GM21619 (cell line): ENCODE measurements at regions not wholly inside any gene's neighbourhood (a gene's known extent, or its start where the extent isn't known, plus 50 kb on each side); places are given as distances from the start of the nearest gene placed in this dataset.

Experiments used
- ATAC-seq: cut with Tn5 transposase; IDR thresholded peaks from one replicate; pipeline ENCODE4 v1.9.1; 2021; ENCODE audit not compliant: unreplicated experiment

DNA sequence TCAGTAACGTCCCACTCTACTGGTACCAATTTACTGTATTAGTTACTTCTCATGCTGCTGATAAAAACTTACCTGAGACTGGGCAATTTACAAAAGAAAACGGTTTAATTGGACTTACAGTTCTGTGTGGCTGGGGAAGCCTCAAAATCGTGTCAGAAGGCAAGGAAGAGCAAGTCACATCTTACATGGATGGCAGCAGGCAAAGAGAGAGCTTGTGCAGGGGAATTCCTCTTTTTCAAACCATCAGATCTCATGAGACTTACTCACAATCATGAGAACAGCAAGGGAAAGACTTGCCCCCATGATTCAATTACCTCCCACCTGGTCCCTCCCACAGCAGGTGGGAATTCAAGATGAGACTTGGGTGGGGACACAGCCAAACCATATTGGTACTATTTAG is 908.2 kb upstream of the NR2F2 start:
- ATAC-seq = no peak

DNA sequence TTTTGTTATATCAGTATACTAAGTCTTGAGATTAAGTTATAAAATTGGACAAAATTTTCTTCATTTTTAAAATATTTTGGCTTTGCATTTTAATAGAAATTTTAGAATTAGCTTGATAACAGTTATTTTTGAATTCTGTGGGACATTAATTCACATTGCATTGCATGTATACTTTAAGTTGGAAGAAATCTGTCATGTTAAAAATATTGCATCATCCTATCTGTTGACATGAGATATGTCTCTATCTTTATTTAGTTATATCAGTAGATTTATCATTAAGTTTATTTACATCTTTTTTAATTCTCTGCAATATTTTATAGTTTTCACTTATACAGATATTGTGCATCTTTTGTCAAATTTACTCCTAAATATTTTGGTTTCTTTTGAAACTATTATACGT is 904.6 kb upstream of the NR2F2 start:
- ATAC-seq = no peak

DNA sequence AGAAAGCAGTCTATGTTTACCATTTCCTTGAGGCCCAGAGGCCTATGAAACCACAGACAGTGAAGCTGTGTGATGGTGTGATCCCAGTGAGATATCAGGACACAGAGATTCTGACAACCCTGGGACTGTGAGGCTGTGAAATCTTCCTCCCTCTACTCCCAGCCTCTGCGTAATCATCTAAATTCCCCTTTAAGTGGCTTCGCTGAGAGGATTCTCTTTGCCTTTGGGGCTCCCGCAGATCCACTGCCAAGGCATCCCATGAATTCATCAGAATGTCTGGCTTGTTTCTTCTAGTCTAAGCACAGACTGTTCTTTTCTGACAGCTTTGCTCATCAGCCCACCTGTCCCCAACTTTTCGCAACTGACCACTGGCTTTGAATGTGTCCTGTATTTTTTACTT is 901.2 kb upstream of the NR2F2 start:
- ATAC-seq = no peak

DNA sequence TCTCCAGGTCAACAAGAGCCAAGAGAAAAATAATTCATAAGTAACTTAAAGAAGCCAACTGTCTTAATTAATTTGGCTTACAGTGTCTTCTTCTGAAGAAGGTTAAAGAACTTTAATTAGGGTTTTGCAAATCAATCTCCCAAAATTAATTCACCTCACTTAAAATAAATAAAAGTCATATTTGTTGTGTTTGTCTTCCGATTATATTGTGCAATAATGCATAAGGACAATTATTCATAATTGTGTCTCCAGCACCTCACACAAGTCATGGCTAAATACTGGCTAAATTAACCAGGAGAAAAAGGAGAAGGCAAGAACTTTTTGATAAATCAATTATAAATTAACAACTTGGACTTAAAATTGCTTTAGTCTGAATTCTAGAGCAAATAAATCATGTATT is 899.0 kb upstream of the NR2F2 start:
- no peak for ATAC-seq

DNA sequence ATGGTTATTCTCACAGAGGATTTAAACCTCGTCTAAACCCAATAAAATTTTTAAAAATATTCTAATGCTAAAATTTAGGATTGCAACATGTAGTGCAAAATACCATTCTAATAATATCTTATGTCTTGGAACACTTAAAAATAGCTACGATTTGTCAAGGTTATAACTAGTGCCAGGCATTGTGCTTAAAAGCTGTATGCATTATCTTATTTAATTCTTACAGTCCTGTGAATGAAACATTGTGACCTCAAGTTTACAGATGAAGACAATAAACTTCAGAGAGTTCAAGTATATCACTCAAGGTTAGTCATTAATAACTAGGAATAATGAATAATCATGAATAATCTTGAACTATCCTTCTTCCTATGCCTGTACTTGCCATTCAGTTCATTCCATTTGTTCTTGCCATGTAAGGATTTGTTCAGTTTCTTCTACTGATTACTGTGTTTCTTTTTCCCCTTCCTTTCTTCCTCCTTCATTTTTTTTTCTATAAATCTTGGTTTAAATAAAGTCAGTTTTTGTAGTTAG is 897.6 kb upstream of the NR2F2 start:
- ATAC-seq = no peak

DNA sequence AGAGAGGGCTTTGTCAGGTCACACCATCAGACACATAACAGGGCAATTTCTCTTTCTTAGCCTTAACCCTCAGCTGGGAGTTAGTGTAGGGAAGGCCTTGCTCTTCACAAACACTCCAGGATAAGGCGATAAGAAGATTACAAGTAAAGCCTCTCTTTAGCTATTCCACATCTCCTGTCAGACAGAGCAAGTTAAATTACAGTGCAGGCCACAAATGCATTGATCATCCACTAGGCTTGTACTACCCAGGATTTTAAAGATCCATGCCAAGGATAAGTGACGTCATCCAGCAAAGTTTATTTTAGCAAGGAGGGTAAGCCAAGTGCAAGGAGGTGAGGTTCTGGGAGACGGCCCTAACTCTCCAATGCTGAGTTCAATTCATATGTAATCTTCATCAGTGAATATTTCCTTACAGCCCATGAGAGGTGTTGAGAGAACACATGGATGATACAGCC is 890.6 kb upstream of the NR2F2 start:
- ATAC-seq = no peak

DNA sequence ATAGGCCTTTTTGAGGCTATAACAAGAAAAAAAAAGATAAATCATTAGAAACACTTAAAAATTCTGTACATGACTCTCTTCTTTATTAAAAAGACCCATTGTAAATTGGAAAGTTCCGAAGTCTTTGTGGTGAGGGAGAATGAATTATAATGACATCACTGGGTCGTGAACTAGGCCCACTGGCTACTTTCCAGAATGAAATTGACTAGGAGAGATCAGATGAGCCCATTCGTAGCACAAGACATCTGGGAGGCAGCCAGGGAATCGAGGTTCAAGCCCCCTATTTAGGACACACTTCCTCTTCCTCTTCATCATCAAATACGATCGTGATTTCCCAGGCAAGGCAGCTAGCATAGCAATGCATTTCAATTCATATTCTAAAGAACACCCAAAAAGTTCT is 889.8 kb upstream of the NR2F2 start:
- ATAC-seq = no peak

DNA sequence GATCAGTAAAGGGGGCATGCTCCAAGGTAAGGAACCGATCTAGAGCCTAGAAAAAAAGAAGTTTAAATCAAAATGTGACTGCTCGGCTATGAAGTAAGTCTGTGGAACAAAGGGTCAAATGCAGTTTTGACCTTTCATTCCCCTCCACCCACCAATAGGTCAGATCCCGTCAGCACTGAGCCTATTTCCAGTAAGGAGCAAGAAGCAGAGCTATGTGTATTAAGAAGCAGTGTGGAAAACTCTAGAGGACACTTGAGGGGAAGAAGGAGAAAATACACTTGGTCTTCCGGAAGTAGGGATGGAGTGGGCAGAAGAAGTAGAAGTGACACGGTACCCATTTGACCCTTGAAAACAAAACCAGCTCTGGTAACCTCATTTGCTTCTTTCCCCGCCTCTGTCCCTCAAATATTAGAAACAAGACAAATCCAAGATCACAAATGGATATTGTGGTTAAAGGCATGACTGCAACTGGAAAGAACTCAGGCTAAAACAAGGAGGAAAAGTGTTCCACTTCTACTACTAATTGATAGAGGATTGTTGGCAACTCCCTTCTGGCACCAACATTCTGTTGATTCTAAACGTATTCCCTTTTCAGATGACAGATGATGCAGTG is 888.3 kb upstream of the NR2F2 start:
- ATAC-seq = no peak

DNA sequence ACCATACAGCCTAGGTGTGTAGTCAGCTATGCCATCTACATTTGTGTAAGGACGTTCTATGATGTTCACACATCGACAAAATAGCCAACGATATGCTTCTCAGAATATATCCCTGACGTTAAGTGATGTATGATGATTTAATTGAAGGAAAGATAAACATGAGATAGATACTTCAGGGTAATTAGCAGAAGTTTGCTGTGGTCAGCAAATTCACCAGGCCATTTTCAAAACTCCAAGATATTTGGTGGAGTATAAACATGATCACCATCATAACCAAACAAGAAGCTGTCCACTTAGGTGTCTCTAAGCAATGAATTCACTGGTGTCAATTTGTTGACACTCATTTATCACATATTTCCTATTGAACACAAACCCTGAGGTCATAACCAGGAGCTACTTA is 885.6 kb upstream of the NR2F2 start:
- no peak for ATAC-seq

DNA sequence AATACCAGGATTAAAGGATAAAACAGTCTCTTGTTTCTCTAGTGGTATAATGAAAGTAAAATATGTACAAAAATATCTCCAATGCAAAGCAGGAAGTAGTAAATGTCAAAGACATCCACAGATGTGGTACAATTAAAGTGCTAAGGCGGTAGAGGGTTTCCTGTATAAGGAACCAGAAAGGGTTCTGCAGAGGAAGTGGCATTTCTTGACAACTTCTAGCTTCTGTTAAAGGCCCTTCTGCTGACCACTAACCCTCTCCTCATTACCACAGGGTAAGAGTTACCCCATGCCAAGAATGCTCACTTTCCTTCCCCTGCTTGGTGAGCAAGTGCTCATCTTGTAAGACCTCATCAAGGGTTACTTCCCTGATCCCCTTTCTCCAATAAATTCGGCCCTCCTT is 883.6 kb upstream of the NR2F2 start:
- no peak for ATAC-seq

DNA sequence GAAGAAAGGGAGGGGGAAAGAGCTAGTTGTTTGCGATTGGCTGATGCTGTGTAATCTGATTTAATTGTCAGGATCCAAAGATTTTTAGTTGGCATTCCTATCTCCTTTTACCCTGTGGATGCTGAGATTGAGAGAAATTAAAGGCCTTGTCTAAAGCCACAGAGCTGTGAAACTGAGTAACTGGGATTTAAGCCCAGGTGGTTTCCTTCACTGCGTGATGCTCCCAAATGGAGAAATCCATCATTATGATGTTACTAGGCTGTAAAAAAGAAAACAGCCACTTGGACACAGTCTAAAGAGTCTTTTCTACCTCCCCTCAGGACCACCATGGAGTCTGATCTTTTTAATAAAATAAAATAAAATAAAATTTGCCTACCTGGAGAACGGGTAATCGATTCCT is 883.0 kb upstream of the NR2F2 start:
- no peak for ATAC-seq

DNA sequence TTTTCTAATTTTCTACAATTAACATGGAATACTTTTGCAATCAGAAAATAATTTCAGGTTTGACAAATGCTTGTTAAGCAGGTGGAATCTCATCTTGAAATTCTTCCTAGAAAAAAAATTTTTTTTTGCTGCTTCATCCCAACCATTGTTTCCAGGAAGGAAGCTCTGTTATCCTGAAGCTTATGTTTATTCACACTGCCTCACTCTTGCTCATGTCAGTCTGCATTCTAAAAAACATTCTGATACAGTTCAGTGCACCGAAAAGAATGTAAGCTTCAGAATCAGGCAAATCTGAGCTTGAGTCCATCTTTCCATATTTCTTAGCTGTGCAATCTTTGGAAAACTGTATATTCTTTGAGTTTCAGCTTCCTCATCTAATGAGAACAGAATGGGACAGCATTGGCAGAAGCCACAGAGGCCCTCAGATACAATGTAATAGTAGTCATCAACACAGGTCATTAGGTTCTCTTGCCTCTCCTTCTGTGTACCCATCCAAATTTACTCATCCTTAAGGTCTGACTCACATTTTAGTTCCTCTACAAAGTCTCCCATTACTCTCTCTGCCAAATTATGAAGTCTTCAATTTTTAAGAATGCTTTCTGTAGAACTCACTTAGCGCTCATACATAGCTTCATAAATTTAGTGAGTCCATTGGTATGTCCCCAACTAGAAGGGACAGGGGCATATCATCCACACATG is 881.8 kb upstream of the NR2F2 start:
- no peak for ATAC-seq

DNA sequence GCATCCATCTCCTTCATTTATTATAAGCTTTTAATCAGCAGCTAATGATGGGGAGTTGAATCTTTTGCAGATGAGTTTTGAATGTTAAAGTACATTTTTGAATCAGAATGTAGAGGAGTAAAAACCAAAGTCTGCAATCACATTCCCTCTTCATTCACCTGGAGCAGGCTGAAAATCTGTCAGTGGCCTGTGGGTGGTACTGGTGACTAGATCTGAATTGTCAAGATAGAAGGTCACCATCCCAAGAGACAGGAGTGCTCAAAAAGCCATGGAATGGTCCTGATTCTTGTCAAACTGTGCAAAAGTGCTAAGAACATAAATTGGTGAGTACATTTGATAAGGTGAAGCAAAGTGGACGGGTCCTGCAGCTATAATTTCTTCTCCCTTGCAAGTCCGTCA is 881.3 kb upstream of the NR2F2 start:
- no peak for ATAC-seq

DNA sequence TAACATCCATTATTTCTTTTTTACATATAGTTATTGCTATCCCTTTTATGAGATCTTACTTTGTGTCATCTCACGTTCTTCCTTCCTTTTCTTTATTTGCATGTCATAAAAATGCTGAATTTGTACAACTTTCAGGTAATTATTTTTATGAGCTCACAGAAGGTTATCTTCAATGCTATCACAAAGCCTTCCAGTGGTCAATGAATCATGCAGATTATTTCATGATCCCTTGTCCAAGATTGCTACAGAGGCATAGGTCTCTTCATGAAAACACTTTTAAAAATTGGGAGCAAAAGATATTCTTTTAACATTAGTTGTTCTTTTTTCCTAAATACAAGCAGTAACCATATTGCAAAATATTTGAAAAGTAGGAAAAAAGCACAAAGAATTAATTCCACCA is 880.1 kb upstream of the NR2F2 start:
- no peak for ATAC-seq

DNA sequence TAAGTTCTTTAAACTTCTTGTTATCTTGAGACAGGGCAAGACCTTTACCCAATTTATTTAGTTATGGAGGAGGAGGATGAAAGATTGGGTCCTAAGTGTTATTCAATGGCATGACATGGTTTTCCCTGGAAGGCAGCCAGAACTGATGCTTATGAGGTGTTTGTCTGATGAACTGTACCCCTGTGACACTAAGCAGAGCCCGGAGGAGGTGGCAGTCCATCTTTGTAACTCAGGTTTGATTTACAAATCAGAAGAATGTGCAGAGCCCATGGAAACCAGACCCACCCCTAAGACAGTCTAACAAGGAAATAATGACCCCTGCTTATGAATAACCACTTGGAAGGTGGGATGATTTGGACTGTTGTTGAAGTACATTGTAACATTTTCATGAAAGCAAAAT is 878.6 kb upstream of the NR2F2 start:
- ATAC-seq = no peak

DNA sequence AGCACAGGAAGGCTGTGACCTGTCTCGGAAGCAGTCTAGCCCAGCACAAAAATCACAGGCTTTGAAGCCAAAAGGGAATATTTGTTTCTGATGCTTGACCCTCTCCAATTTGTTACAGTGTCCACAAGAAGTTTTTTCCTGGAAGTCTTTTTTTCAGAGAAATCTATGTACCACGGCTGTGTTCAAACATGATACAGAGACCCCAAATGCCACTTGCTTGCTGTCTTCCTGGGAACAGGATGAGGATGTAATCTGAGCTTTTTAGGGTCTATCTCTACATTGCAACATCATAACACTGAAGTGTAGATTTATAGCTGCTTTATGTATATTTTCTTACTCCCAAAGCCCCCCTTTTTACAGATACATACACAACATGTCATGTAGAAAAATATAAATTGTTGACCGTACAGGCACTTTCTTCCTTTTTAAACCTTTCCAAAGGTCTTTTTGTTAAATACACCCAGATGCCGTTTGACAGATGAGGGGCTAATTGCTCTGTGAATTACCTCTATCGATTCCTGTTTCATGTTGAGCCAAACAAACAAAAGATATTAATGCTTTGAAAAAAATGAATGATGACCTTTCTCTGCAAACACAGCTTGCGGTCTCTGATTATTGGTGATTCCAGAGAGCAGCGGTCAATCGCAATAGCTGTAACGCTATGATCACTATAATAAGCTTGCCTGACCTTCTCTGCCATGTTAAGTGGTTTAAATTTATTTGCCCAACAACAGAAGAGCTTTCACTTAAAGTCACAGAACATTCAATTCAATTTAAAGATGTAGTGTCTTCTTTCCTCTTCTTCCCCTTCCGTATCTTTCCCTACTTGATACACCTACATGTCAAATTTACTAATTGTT is 875.9 kb upstream of the NR2F2 start:
- no peak for ATAC-seq

DNA sequence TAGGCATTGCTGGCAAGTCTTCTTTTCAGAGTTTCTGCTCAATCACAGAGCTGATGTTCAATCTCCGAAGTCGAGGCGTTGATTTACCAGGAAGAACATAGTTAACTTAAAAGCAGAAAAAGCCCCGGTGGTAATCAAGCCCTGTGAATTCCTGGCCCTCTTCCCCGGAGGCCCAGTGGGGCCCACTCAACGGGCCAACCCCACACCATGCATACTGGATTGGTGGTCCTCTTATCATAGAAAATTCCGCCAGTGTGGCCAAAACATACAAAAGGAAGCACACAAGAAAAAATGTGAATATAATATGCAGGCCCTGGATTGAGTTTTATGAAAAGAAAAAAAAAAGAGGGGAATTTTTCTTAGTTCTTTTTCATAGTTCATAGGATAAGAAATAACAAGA is 873.0 kb upstream of the NR2F2 start:
- no peak for ATAC-seq

DNA sequence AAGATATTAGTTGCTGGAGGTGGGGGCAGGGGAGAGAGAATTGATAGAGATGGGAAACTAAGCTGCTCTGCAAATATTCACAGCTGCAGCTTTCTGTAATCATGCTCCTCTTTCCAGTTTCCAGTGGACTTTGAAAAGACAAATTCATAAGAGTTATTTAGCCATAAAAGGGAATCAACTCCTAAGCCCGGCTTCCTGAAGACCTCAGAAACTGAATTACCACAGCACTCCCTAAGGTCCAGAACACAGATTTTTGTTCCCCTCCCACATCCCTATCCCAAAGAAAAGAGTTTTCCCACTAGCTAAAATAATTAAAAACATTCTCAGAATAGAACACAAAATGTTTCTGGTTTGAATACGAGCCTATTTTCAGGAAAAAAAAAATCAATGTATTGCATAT is 871.8 kb upstream of the NR2F2 start:
- ATAC-seq = no peak

DNA sequence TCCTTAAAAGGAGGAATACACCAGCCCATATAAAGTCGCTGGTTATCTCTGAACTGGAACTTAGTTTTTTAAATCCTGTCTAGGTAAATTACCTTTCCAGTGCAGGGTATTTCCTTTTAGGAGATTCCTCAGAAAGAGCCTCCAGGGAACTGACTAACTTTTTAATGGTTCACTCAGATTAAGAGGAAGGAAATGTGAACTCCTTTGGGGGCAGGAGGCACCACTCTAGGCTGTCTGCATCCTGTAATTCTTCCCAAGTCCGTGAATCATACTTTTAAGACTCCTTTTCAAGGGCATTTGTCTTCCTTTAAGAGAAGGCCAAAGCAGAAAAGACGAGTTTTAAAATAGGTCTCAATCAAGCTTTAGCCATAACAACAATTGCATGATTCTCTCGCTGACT is 871.2 kb upstream of the NR2F2 start:
- ATAC-seq = no peak

DNA sequence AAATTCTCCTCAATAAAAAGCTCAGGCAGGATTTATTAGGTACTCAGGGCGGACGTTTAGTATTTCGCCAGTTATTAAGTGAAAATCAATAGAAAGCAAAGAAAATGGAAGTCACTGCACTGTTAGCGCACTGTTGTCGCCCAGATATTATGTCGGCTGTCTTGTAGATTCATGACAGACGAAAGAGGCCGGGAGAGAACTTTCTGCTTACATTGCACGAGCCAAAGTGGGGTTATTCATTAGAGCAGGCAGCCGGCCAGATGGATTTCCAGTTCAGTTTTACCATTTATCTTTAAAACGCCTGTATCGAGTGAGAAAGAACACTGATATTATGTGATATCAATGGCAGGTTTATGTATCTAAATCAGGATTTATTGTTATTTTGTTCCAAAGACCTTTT is 866.0 kb upstream of the NR2F2 start:
- no peak for ATAC-seq

DNA sequence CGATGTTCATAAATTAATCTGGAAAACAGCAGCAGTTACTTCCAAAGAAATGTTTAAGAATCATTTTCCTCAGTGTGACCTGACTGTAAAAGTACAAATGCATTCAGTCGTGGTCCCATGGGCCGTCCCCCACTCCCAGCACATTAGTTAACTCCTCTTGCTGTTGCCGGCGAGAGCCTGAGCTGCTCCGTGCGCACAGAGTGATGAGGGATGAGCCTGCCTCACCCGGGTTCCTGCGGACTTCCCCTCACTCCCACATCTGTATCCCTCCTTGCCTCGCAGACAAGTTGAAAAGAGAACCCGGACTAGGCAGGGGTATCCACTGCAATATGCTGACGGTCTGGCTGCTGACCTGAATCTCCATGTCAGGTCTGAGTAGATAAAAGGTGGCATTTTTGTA is 861.7 kb upstream of the NR2F2 start:
- ATAC-seq = no peak

DNA sequence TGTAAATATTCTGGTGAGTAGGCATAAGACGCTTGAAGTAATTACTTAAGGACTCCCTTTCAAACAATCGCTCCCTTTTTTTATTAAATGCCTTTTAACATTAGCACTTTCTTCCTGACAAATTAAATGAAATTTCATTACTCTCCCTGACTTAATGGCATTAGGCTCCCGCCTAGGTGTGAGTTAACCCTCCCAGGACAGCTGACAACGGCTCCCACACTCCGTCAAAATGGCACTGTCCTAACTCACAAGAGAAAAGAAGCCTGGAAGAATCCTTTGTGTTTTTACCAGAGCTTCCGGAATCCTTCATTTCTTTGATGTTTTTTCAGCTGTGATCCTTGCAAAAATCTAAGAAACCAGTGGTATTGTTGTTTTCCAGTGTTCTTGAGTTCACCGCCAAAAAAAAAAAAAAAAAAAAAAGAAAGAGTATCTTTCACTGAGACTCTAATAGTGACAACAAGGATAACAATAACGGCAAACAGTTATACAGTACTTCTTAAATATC is 861.0 kb upstream of the NR2F2 start:
- no peak for ATAC-seq
